ENCODE measurements at regions not wholly inside any gene's neighbourhood (a gene's known extent, or its start where the extent isn't known, plus 50 kb on each side); places are given as distances from the start of the nearest gene placed in this dataset.
A peak's percentile ranks its signal among the peaks of the same experiment; 100 is the strongest.

DNA sequence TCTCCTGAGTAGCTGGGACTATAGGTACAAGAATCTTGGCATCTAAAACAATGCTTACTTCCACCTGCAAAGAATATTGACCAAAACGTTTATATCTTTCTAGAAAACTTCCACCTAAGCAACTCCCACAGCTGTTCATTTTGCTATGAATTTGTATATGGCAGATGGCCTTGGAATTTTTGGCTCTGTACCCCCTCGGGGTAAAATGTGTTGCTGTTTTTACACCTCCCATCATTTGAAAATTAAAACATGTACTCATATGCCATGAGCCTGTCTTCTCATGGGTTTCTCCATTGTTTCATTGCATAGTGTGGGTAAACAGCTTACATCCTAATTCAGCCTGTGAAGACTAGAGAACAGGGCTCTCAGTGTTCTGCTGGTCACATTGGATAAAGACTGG, 853.6 kb upstream of the SOX11 start:
- DNase-seq (ENCODE audit: low spot score): no peak

DNA sequence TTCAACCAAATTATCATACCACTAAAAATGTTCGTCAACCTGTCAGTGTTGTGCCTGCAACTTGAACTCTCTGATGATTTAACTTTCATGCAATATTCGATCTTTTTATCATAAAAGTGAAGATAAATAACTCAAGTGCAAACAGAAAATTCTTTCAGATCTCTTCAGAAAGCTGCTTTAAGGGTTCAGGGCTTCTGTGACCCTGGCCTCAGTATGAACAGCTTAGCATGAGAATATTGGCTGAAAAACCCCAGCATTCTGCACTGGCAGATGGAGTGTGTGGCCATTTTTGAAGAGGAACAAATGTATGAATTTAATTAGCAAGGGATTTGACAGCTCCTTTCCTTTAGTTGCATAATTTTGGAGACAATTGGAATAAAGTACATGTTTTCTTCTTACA, 851.4 kb upstream of the SOX11 start:
- DNase-seq (ENCODE audit: low spot score): no peak

DNA sequence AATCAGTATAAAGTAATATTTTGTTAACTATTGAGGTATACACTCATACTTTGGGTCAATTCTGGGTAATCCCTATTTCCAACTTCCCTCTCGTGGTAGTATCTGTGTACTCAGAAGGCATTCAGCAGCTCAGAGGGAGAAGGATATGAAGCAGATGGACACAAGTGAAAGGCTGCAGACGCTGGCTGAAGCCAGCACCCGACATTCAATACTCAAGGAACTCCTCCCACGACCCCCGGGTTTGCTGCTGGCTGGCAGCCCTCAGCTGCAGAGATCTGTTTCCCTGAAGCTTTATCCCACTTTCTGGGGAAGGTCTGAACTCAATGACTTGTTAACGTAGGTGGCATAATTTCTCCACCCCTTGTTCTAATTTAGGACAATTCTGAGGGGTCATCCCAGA, 847.3 kb upstream of the SOX11 start:
- no peak for DNase-seq (ENCODE audit: low spot score)

DNA sequence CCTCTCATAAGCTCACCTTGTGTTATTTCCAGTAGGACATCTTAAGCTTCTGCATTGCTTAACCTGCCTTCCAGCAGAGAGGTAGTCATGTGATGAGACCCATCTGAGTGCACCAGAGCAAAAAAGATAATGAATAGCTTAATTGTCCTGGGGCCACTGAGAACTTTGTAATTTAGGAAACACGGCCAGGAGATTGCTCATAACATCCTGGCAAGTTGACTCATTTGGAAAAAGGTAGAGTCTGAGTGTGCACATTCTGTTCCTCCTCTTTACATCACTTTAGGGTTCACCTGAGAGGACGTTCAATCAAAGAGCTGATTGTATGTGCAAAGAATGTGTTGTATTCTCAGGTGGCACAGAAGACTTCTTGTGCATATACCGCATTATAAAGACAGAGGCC, 830.2 kb upstream of the SOX11 start:
- no peak for DNase-seq (ENCODE audit: low spot score)

DNA sequence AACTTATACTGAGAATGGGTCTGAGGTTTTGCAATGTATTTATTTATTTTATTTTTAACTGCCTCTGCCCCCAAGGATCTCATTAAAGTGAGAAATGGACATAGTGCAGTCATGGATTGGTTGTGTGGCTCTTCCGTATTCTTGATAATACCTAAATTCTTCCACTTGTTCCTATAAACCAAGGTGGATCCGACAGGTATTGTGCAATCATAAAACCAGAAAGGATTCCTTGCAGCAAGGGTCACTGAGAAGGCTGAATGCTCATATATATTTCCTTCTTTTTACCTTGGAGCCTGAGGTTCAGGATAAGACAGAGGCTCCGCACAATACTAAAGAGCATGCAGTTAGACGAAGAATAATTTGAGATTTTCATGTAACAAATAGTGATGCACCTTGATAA, 826.0 kb upstream of the SOX11 start:
- DNase-seq (ENCODE audit: low spot score): no peak

DNA sequence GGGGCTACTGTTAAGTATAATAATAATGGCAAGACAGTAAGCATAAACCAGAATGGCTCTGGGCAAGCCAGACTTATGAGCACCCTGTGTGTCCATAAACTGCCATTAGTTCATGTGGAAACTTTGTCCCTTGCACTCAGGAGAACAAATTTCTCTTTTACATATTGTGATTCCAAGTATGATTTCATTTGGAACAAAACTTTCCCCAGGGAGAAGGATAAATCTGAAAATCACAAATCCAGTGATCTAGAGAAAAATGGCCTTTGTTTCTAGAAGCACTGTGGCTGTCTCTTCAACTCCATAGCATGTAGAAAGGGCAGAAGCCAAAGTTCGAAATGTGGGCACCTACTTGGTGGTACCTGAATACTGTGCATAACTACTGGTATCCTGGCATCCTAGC, 823.7 kb upstream of the SOX11 start:
- DNase-seq (ENCODE audit: low spot score): no peak

DNA sequence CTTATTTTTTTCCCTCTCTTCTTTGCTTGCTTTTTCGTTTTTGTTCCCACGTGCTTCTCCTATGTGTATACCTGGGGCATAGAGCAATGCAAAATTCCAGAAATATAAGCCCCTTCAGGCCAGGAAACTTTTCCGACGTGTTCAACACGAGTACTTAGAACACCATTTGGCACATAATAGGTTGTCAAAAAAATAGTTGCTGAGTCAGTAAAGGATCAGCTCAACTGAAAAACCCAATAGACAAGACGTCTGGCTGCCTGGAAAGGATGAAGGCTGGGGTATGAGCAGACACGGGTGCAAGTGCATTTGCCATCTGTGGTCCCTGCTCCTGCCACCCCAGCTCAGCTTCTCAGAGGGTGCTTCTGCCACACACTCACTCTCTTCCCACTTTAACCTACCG, 823.0 kb upstream of the SOX11 start:
- no peak for DNase-seq (ENCODE audit: low spot score)

DNA sequence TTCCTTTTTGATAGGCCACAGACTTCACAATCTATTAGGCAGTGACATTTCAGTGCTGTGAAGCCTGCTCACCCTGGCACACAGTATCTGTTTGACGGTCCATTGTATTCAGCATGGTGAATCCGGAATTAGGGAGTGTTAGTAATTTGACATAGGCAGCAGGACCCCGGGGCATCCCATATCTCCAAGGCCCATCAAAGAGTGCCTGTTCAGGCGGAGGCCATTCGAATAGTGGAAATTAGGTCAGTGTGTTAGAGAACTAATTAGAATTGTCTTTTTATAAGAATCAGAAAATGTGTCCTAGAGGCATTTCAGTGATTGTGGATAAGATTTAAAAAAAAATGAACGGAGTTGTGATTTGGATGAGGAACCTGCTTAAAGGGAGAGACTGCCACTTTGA, 818.8 kb upstream of the SOX11 start:
- no peak for DNase-seq (ENCODE audit: low spot score)

DNA sequence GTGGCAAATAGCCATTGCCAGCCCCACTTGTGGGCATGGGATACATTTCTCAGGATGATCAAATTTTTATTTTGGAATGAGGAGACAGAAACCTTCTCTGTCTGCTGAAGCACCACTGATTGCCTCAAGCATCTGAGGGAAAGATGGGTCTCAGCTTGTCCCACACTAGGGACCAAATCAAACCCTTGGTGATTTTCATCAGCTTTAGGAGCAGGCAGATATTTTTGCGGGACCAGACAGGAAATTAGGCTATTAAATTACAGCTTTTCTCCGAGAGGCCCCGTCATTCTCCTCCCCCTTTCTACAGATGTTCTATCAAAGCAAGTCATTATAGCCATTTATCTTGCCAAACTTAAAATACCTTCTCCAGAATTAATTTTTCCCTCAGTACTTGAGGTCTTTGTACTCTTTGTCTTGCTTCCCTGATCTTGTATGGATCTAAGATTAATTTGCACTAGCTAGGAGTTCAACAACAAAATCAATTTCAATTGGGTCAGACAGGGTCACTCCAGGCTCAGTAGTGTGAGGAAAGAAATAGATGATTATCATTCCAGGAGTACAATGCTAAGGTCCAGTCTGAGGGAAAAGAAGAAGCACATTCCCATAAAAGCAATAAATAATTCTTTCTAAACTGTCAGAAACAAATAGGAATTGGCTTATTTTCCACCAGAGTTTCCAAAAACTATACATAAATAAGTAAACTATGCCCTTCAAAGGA, 818.1 kb upstream of the SOX11 start:
- peak; percentile 8 for DNase-seq (ENCODE audit: low spot score)

DNA sequence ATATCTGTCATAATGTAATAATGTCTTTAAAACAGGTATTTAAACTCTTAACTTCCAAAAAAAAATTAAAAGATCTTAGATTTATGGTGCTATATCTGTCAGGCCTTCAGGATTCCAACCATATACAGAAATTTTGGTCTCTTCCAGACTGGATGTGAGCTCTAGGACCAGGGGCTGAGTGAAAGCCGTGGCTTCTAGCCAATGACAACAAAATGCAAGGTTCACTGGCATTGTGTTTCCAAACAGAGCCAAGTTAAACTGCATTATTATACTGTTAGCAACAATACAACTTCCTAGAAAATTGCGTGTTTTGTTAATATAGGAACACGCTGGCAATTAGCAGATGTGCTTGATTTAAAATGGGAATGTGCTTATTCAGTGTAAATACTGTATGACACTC, 809.8 kb upstream of the SOX11 start:
- no peak for DNase-seq (ENCODE audit: low spot score)

DNA sequence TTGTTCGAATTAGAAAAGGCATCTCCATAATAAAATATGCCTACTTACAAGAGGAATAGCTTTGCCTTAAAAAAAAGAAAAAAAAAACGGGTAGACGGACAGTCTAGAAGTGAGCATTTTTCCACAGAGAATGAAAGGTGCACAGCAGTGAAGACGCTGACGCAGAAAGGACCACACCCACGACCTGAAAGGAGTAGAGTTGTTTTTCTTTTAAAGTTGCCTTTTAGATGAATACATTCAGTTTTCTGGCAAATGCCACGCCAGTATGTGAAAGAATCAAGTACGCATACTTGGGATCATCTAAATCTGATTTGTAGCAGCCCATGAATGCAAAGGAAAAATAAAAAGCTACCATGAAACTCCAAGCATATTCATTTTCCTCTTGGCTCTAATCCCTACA, 809.2 kb upstream of the SOX11 start:
- DNase-seq (ENCODE audit: low spot score): no peak

DNA sequence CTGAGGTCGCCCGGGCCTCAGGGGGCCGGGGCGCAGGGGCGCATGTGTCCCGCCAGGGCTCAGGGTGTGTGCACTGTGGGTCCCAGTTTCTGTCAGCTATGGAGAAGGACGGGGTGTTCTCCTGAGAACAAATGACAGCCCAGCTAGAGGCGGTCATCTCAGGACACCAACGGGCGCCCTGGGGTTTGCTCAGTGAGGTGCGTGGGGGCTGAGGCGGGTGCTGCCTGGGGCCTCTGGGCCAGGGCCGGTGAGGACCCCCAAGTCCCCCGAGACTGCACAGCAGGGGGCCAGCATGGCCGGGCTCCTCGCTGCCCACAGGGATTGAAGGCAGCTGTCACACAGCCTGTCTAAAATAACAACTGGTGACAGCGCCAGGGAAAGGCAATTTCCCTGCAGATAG, 808.8 kb upstream of the SOX11 start:
- DNase-seq (ENCODE audit: low spot score): no peak

DNA sequence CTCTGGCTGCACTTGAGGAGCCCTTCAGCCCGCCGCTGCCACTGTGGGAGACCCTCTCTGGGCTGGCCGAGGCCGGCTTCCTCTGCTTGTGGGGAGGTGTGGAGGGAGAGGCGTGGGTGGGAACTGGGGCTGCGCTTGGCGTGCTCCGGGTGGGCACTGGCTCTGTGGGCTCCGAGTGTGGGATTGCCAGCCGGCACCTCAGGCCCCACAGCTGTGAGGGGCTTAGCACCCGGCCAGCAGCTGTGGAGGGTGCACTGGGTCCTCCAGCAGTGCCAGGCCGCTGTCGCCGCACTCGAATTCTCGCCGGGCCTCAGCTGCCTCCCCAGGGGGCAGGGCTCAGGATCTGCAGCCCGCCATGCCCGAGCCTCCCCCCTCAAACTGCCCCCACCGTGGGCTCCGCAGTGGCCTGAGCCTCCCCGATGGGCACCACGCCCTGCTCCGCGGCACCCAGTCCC, 808.0 kb upstream of the SOX11 start:
- no peak for DNase-seq (ENCODE audit: low spot score)

DNA sequence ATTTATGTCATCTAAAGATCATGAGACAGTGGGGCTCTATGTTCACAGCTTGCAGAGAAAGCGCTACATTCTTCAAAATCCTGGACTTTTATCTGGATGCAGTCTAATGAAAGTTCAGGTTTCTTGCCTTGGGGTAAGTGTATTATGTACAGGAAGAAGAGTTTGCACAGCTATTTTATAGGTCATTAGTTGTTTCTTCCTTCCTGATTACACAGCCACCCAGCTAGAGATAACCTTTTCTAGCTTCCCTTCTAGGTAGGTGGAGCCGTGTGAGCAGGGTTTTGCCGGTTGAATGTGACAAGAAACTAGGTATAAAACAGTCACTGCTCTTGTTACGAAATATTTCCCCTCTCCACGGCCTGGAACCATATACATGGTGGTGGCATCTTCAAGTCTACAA, 800.8 kb upstream of the SOX11 start:
- no peak for DNase-seq (ENCODE audit: low spot score)

DNA sequence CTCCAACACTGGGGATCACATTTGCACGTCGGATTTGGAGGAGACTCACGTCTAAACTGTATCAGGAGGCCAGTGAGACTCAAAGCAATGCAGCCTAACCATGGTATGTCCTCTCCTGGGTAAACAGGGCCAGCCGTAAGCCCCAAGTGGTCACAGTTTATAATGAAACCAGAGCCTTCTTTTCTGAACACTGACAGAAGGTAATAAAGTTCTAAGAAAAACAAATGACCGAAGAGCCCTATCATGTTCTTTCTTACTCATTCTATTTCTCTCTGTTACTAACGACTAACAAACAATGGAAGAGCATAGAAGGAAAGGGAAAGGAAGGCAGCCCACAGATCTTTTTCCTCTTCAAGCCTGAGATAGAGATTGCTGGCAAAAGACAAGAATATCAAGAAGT, 796.8 kb upstream of the SOX11 start:
- DNase-seq (ENCODE audit: low spot score): no peak

DNA sequence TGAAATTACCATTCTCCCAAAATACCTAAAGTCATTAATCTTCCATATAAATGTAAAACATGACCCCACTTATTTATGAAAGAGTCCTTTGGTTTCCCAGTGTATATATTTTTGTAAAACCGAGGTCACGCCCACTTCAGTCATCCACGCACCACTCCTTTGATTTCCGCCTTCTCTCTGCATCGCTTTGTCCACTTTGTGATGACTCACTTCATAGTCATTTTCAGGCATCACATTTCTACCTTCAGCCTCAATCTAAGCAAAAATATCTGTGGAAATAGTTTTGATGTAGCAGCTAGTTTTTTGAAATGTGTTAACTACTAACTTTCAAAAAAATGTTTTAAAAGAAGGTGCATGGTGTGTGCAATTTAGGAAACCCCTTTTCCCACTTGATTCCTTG, 793.5 kb upstream of the SOX11 start:
- no peak for DNase-seq (ENCODE audit: low spot score)

DNA sequence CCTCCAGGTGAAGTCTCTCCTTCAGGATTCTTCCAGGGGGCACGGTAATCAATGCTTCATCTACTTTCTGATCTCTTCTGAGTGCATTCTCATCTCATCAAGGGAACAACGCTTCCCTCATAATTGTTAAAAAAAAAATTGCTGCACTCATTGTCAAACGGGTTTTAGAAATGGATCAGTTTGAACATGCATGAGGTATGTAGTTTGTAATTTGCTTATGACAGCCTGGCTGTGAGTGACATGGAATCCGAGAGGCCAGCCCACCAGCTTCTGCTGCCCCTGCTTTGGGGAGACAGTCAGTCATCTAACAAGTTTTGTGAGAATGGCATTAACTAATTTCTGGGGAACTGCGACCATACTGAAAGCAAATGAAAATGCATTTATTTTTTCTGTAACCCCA, 791.9 kb upstream of the SOX11 start:
- no peak for DNase-seq (ENCODE audit: low spot score)

DNA sequence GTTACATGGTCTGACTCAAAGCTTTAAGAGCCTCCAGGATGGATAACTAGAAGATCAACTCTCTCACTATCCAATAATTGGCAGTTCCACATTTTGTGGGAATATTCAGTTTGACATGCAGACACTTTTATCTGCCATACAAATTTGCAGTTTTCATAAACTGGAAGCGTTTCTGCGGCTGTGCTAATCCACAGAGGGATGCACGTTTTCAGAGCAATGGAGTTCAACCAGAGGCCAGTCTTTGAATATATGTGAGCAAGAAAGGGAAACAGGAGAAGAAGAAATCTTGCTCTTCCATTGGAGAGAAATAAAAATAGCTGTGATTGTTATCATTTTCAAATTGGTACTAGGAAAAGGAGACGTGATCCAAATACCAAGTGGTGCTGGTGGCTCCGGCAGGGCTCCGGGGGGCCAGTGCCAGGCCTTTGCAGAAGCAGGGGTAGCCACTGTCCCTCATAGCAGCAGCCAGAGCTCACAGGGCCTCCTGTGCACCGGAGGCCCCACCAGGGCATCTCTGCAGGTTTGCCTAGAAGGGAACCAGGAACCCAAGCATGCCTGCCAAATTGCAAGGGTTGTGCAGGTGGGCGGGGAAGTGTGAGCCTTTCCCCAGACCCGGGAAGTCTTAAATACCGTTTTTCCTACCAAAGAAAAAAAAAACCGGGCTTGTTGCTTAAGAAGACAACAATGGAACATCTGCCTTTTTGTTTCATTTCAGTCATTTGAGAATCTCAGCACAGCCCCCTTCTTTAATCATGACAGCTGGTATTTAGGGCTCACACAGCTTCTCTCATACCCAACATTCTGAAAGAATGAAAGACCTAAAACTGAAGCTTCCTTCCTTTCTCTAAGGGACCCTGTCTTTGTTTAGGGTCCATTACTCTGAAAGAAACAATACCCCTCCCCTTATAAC, 791.1 kb upstream of the SOX11 start:
- DNase-seq (ENCODE audit: low spot score): no peak

DNA sequence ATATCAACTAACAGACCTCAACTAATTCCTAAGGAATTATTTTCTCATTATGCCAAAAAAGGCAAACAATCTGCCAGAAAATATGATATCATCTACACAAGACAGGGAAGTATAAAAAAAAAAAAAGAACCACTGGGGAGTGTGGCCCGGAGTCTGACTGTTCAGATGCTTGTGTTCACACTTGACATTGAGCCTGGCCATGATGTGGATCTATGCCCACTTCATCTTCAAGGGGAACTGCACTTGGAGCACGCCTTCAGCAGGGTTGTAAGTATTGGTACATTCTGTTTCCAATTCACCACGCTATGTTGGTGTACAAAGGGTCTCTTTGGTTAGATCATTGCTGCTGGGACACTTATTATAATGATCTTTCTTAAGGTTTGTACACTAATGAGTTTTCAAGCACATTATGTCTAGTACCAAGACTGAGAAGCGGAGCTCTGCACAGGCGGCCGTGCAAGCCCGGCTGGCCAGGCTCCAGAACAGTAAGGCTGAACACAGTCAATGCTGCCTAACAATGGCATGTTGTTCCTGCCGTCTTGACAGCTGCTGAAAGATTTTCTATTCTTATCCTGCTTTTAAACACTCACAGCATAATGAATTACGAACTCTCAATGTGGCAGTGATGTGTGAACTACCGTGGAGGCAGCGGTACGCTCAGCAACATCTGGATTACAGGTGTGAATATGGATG, 788.4 kb upstream of the SOX11 start:
- no peak for DNase-seq (ENCODE audit: low spot score)

DNA sequence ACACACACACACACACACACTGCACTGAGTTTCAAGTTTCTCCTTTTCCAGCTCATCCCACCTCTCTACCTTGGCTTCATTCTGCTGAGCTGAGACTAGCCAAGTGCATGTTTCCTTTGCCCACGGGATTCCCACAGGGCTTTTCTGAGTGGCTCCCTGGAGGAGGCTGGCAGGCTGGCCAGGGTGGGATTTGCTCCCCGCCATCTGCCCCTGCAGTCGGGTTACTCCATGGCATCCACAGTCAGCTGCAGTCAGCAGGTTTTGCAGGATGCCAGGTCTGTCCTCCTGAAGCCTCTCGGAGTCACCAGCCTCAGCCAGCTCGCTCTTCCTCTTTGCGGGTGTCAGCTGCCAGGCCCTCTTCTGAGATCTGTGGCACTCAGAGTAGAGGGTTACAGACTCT, 783.7 kb upstream of the SOX11 start:
- DNase-seq (ENCODE audit: low spot score): no peak

DNA sequence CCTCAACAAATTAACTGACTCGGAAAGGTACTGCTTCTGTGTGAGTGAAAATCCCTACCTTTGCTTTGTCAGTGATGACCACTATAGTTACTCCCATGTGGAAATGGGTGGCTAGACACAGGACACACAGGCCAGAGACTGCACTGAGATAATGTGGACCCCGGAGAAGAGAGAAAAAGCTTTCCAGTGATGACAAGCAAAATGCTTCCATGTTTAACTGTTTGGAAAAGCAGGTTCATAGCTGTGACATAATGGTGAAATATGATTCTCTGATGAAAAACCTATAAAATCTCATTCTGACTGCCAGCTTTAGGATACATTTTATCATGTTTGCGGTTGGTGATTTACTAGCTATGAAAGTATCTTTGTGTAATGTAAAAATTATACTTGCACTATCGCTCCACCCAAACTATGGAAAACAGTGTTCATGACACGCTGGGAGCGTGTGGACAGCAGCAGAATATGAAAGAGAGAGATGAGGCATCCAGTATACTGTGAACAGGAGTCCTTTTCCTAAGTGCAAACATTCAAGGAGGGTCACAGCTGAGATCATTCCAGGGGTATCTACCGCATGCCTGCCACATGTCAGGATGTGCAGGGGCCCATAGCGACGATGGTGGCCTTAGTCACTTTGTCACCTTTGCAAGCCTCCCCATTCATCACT, 782.7 kb upstream of the SOX11 start:
- no peak for DNase-seq (ENCODE audit: low spot score)

DNA sequence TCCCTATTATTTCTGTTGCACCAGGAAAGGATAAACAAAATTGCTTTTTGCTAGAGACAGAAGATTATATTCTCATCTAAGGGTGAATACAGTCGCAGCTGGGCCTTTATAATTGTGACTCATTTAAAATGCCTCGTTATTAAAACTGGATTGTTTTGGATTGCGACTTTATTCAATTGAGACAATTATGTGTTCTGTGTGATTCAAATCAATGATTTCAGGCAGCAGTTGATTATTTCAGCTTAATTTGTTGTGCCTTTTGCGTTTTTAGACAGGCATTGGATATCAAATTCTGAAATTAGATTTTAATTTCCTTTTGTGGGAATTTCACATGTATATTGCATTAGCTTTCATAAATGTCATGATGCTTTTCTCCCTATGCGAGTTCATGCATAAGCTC, 778.1 kb upstream of the SOX11 start:
- no peak for DNase-seq (ENCODE audit: low spot score)
